ENCODE measurements at regions not wholly inside any gene's neighbourhood (a gene's known extent, or its start where the extent isn't known, plus 50 kb on each side); places are given as distances from the start of the nearest gene placed in this dataset.
"Not testable (repeated sequence)": the region's sequence is repeated elsewhere in the genome, so short reads cannot be mapped to it uniquely, and the experiment has no call there.

- DNase-seq (ENCODE audit: low spot score in 2 of 2); H3K36me3 ChIP-seq (replicated peaks); H3K4me1 ChIP-seq; H3K4me3 ChIP-seq; in situ Hi-C loops (cut with MboI; ENCODE audit: low sequenced_read_pairs); H3K9me3 ChIP-seq; H3K27me3 ChIP-seq (ENCODE audit: low read depth): not testable (repeated sequence)
These were observed 376.8 kb upstream of the PODXL start for GRCh38 chr7:131933219-131933618.

DNA sequence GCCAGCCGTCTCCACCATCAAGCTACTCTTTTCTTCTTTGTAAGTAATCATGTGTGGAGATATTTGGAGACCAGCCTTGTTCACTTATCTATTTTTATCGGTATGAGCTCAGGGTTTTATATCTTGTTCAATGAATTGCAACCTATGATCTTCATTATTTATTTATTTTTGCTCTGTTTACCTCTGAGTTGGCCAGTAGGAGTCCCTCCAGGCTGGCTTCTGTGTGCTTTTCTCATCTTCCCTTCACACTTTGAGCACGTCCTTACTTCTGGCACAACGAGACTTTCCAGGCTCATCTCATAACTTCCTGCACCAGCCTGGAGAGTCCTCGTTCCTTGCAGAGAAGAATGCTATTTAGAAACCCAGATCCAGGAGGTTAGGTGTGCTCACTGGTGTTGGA is 375.8 kb upstream of the PODXL start:
- in situ Hi-C loops (cut with MboI; ENCODE audit: low sequenced_read_pairs): no loop called here
- Histone ChIP-seq H3K36me3 (replicated peaks) (no peaks in the 10 kb centered on the region), H3K27me3 (ENCODE audit: low read depth) (0 out of 2 replicates have a peak, but pooled peaks cover 4% of the 10 kb centered on the region), H3K4me1 (no peaks in the 10 kb centered on the region), H3K4me3 (no peak overlapping the region), H3K9me3 (no peaks in the 10 kb centered on the region)
- no peak for DNase-seq (ENCODE audit: low spot score in 2 of 2)

- Histone ChIP-seq H3K4me3 (no peak overlapping the region), H3K4me1 (no peaks in the 10 kb centered on the region), H3K27me3 (ENCODE audit: low read depth) (0 out of 2 replicates have a peak, but pooled peaks cover 4% of the 10 kb centered on the region), H3K9me3 (no peaks in the 10 kb centered on the region), H3K36me3 (replicated peaks) (no peaks in the 10 kb centered on the region)
- in situ Hi-C loops (cut with MboI; ENCODE audit: low sequenced_read_pairs): no loop called here
- no peak for DNase-seq (ENCODE audit: low spot score in 2 of 2)
These were observed 374.9 kb upstream of the PODXL start for GRCh38 chr7:131931370-131931769.

DNA sequence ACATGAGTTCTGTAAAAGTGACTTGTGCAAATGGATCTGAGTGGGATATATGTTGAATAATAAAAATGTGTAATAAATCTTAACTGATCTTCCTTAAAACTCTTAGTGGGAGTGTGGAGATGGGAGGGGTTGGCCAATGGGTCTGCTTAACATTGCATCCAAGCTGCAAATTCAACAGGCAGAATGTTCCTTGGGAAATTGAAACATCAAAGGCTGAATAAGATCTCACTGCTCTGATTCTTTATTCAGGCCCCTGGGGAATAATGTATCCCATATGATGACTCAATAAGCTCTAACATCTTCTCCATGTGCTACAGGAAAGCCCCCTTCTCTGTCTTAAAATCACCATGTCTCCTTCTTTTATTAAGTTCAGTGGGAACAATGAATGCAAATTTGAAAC is 373.2 kb upstream of the PODXL start:
- H3K36me3 ChIP-seq (replicated peaks): no peaks in the 10 kb centered on the region
- 0 out of 2 replicates have a peak, but pooled peaks cover 6% of the 10 kb centered on the region for H3K27me3 ChIP-seq (ENCODE audit: low read depth)
- no peaks in the 10 kb centered on the region for H3K9me3 ChIP-seq
- H3K4me1 ChIP-seq: no peaks in the 10 kb centered on the region
- in situ Hi-C loops (cut with MboI; ENCODE audit: low sequenced_read_pairs): no loop called here
- no peak overlapping the region for H3K4me3 ChIP-seq
- no peak for DNase-seq (ENCODE audit: low spot score in 2 of 2)

DNA sequence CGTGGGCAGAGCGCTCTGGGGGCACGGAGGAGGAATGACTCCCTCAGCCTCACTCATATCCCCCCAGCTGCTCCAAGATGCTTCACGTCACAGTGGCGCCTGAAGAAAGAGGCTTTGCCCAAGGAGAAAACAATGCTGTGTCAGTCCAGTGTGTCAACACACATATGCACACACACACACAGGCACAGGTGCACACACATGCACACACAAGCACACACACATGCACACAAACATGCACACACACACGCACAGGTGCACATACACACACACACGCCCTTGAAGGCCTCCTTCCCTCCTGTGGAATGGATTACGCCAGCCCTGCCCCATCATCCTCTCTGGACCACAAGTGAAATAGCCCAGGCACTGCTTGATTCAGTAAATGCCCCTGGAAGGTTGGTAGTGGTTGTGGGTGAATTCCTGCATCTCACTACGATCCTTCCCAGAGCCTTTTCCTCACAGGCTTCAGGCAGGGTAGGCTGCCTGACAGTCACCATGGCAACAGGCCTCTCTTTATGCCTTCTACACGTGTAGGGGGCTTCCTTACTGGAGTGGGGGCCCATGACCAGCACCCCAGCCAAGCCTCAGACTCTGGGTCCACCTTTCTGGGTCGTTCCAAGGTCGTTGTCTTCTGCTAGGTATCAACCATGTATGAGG is 371.5 kb upstream of the PODXL start:
- DNase-seq (ENCODE audit: low spot score in 2 of 2): no peak
- Histone ChIP-seq H3K9me3 (no peaks in the 10 kb centered on the region), H3K4me3 (no peak overlapping the region), H3K36me3 (replicated peaks) (no peaks in the 10 kb centered on the region), H3K4me1 (no peaks in the 10 kb centered on the region), H3K27me3 (ENCODE audit: low read depth) (0 out of 2 replicates have a peak, but pooled peaks cover 6% of the 10 kb centered on the region)
- in situ Hi-C loops (cut with MboI; ENCODE audit: low sequenced_read_pairs): no loop called here

DNA sequence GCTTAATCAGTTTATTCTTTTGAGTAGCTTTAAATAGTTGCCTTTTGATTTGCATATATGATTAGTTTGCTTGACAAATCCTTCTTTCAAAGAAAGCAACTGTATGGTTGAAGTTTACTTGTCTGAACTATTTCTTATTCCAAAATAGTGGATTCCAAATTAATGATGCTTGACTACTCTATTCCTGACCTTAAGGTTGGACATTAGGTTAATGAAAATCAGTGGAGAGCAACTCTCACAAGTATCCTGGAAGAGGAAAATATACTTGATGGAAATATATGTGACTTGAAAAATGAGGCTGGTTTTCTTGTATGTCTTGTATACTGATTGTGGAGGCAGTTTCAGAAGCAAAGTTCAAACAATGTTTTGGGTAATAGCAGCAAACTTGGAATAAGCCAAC is 369.2 kb upstream of the PODXL start:
- Histone ChIP-seq H3K36me3 (replicated peaks) (no peaks in the 10 kb centered on the region), H3K27me3 (ENCODE audit: low read depth) (peaks cover 2% of the 10 kb centered on the region; the same call in 1 of the 2 replicates), H3K4me3 (no peak overlapping the region), H3K4me1 (no peaks in the 10 kb centered on the region), H3K9me3 (no peaks in the 10 kb centered on the region)
- no peak for DNase-seq (ENCODE audit: low spot score in 2 of 2)
- in situ Hi-C loops (cut with MboI; ENCODE audit: low sequenced_read_pairs): no loop called here

DNA sequence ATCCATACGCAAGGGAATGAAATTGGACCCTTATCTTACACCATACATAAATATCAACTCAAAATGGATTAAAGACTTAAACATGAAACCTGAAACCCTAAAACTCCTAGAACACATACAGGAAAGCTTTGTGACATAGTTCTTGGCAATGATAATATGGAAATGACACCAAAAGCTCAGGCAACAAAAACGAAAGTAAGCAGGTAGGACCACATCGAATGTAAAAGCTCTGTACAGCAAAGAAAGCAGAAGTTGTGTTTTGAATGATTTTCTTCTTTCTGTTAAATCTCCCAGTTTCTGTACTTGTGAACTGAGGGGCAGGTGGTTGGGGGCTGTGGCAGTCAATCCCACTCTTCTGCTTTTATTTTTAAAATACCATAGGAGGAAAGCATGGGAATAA is 368.4 kb upstream of the PODXL start:
- peaks cover 2% of the 10 kb centered on the region; the same call in 1 of the 2 replicates for H3K27me3 ChIP-seq (ENCODE audit: low read depth)

DNA sequence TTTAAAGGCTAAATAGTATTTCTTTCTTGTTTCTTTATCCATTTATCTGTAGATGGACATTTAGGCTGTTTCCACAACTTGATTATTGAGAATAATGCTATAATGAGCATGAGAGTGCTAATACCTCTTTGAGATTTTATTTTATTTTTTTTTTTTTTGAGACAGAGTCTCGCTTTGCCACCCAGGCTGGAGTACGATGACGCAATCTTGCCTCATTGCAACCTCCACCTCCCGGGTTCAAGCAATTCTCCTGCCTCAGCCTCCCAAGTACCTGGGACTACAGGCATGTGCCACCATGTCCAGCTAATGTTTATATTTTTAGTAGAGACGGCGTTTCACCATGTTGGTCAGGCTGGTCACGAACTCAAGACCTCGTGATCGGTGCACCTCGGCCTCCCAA is 366.5 kb upstream of the PODXL start:
- in situ Hi-C loops (cut with MboI; ENCODE audit: low sequenced_read_pairs); DNase-seq (ENCODE audit: low spot score in 2 of 2); H3K36me3 ChIP-seq (replicated peaks); H3K27me3 ChIP-seq (ENCODE audit: low read depth); H3K4me1 ChIP-seq; H3K4me3 ChIP-seq; H3K9me3 ChIP-seq: not testable (repeated sequence)

More for the DNA sequence above, 368.4 kb upstream of the PODXL start:
- in situ Hi-C loops (cut with MboI; ENCODE audit: low sequenced_read_pairs): no loop called here
- no peaks in the 10 kb centered on the region for H3K36me3 ChIP-seq (replicated peaks)
- no peak for DNase-seq (ENCODE audit: low spot score in 2 of 2)
- no peak overlapping the region for H3K4me3 ChIP-seq
- no peaks in the 10 kb centered on the region for H3K4me1 ChIP-seq
- H3K9me3 ChIP-seq: no peaks in the 10 kb centered on the region

DNA sequence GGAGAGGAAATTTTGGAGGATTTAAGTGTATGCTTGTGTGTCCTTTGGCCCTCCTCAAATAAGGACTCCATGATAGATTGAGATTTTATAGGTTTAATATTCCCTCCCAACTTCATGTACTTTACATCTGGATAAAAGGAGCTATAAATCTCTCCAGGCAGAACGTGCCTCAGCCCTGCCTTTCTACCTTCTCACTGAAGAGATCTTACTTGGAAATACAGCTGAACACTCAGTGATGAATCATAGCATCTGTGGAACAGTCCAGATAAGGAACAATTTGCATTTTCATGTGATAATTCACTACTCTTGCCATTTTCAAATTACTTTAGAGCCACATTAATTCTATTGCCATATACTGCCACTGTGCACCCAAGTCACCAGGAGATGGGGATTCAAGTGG is 364.6 kb upstream of the PODXL start:
- in situ Hi-C loops (cut with MboI; ENCODE audit: low sequenced_read_pairs): no loop called here
- H3K4me3 ChIP-seq: no peak overlapping the region
- DNase-seq (ENCODE audit: low spot score in 2 of 2): no peak
- peaks cover 4% of the 10 kb centered on the region; the same call in 1 of the 2 replicates for H3K27me3 ChIP-seq (ENCODE audit: low read depth)
- H3K4me1 ChIP-seq: no peaks in the 10 kb centered on the region
- H3K36me3 ChIP-seq (replicated peaks): no peaks in the 10 kb centered on the region
- no peaks in the 10 kb centered on the region for H3K9me3 ChIP-seq

GRCh38 chr7:131919920-131920709 is 363.7 kb upstream of the PODXL start:
- Histone ChIP-seq H3K36me3 (replicated peaks) (no peaks in the 10 kb centered on the region), H3K4me1 (no peaks in the 10 kb centered on the region), H3K9me3 (no peaks in the 10 kb centered on the region), H3K4me3 (no peak overlapping the region), H3K27me3 (ENCODE audit: low read depth) (peaks cover 4% of the 10 kb centered on the region; the same call in 1 of the 2 replicates)
- in situ Hi-C loops (cut with MboI; ENCODE audit: low sequenced_read_pairs): no loop called here
- no peak for DNase-seq (ENCODE audit: low spot score in 2 of 2)

DNA sequence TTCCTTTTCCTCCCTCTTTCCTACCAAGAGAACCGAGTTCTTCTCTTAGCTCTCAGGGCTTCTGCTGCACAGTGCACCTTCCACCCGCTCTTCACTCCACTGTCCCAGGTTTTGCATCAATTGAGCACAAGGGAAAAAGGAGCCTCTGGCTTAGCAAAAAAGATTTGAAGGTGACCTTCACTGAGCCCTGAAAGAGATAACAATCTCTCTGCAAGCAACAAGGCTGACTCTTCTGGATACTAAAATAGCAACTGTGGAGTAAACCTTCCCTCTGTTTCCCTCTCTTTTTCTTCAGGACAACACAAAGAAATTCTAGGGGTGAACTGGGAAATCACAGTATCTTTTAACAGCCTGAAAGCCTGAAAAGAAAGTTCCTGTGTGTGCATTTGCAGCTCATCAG is 354.7 kb upstream of the PODXL start:
- no peak for DNase-seq (ENCODE audit: low spot score in 2 of 2)
- Histone ChIP-seq H3K4me1 (no peaks in the 10 kb centered on the region), H3K4me3 (no peak overlapping the region), H3K27me3 (ENCODE audit: low read depth) (peaks cover 13% of the 10 kb centered on the region), H3K9me3 (no peaks in the 10 kb centered on the region), H3K36me3 (replicated peaks) (no peaks in the 10 kb centered on the region)
- in situ Hi-C loops (cut with MboI; ENCODE audit: low sequenced_read_pairs): no loop called here

GRCh38 chr7:131909151-131909768 is 352.8 kb upstream of the PODXL start:
- no peaks in the 10 kb centered on the region for H3K4me1 ChIP-seq
- no peak for DNase-seq (ENCODE audit: low spot score in 2 of 2)
- in situ Hi-C loops (cut with MboI; ENCODE audit: low sequenced_read_pairs): no loop called here
- H3K4me3 ChIP-seq: no peak overlapping the region
- H3K9me3 ChIP-seq: no peaks in the 10 kb centered on the region
- peaks cover 13% of the 10 kb centered on the region for H3K27me3 ChIP-seq (ENCODE audit: low read depth)
- no peaks in the 10 kb centered on the region for H3K36me3 ChIP-seq (replicated peaks)

- Histone ChIP-seq H3K27me3 (ENCODE audit: low read depth) (peaks cover 13% of the 10 kb centered on the region), H3K4me1 (no peaks in the 10 kb centered on the region), H3K9me3 (no peaks in the 10 kb centered on the region), H3K4me3 (no peak overlapping the region), H3K36me3 (replicated peaks) (no peaks in the 10 kb centered on the region)
- in situ Hi-C loops (cut with MboI; ENCODE audit: low sequenced_read_pairs): no loop called here
- DNase-seq (ENCODE audit: low spot score in 2 of 2): no peak
These were observed 352.3 kb upstream of the PODXL start for GRCh38 chr7:131908714-131909113.

- no peak for DNase-seq (ENCODE audit: low spot score in 2 of 2)
- H3K4me1 ChIP-seq: no peaks in the 10 kb centered on the region
- no peaks in the 10 kb centered on the region for H3K36me3 ChIP-seq (replicated peaks)
- H3K4me3 ChIP-seq: no peak overlapping the region
- no peaks in the 10 kb centered on the region for H3K9me3 ChIP-seq
- H3K27me3 ChIP-seq (ENCODE audit: low read depth): peaks cover 13% of the 10 kb centered on the region
- in situ Hi-C loops (cut with MboI; ENCODE audit: low sequenced_read_pairs): no loop called here
These were observed 349.1 kb upstream of the PODXL start for GRCh38 chr7:131905471-131905973.
